T-helper 17 cell (primary cell): ENCODE measurements at regions not wholly inside any gene's neighbourhood (a gene's known extent, or its start where the extent isn't known, plus 50 kb on each side); places are given as distances from the start of the nearest gene placed in this dataset.
A peak's percentile ranks its signal among the peaks of the same experiment; 100 is the strongest.

ENCODE experiments used
- ATAC-seq: fragments of 150-1000 bp; cut with Tn5 transposase; 2 replicates; pipeline ENCODE4 v1.10.0; 2021; ENCODE audit warnings: mild to moderate bottlenecking, moderate library complexity
- DNase-seq, 3 donors: peaks; one replicate each; pipeline versions ENCODE4 v3.0.0 to v3.0.0-alpha.2; 2020 to 2021
- H3K9me3 ChIP-seq: one replicate; pipeline ENCODE4 v1.7.0; 2013; ENCODE audit warnings: low read length, mild to moderate bottlenecking; ENCODE audit not compliant: control insufficient read depth, poor library complexity, severe bottlenecking
- H3K27ac Mint-ChIP-seq: one replicate; pipeline ENCODE4 v1.8.0; 2022; ENCODE audit warnings: mild to moderate bottlenecking, moderate library complexity, mixed read lengths
- H3K27me3 Mint-ChIP-seq: one replicate; pipeline ENCODE4 v1.8.0; 2022; ENCODE audit warnings: mixed read lengths
- H3K36me3 Mint-ChIP-seq: one replicate; pipeline ENCODE4 v1.8.0; 2022; ENCODE audit warnings: low read depth, mixed read lengths
- H3K4me1 Mint-ChIP-seq: one replicate; pipeline ENCODE4 v1.8.0; 2022; ENCODE audit warnings: mild to moderate bottlenecking, mixed read lengths
- H3K4me3 Mint-ChIP-seq: one replicate; pipeline ENCODE4 v1.8.0; 2022; ENCODE audit warnings: mild to moderate bottlenecking, moderate library complexity, mixed read lengths

DNA sequence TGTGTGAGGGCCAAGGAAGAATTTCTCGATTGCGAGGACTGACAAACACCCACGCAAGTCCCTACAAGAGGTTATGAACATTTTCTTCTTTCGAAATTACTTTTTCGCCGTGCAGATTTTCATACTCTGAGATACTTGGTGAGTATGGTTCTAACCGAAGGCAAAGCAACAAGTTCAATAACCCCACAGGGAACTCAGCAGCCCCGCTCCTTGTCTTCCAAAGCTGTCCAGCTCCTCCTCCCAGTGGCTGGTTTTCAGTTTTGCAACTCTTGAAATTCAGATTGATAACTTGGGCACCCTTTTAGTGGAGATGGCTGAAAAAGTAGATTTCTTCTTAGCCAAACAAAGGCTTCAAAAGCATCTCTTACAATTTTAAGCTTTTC lies 154.4 kb downstream of the SETD4 start:
- Mint-ChIP-seq H3K4me1 (no peaks in the 10 kb centered on the region), H3K27me3 (peaks cover 32% of the 10 kb centered on the region), H3K36me3 (no peaks in the 10 kb centered on the region), H3K27ac (no peak overlapping the region), H3K4me3 (no peak overlapping the region)
- no peak for ATAC-seq
- no peak for DNase-seq
- no peaks in the 10 kb centered on the region for H3K9me3 ChIP-seq

DNA sequence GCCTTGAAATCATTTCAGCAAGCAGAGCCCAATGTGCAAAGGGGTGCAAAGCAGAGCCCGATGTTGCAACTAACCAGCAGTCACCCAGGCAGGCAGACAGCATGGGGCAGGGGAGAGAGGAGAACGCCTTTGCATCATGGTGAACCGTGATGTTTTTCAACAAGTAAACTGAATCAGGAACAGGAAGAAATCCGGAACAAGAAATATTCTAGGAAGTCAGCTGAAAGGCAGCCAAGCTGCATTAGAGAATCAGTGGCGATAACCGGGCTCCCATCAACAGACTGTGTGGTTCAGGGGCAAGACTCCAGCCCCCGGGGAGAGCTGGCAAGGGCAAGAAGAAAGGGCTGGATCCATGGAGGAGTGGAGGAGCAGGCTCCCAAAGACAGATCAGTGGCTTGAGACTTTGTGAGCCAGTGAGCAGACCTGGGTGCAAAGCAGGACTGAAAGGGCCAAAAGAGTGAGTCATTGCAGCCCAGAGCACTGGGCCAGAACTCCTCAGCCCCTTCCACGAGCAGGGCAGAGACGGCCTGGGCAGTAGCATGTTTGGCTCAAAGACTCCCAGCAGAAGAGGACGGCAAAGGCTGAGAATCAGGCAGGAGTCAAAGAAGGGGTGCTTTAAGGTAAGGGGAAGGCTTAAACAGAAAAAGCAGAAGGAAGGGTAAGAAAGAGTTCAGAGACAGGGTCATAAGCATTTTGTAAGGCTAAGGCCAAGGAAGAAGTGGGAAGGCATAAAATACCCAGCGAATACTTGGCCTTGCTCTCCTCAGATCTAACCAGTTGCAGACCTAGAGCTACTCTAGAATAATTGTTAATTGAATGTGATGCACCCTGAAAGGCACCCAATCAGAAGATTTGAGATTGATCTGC lies 155.0 kb downstream of the SETD4 start:
- DNase-seq, result no peak
- H3K9me3 ChIP-seq, result no peaks in the 10 kb centered on the region
- no peak overlapping the region for H3K4me3 Mint-ChIP-seq
- peaks cover 32% of the 10 kb centered on the region for H3K27me3 Mint-ChIP-seq
- H3K4me1 Mint-ChIP-seq, result no peaks in the 10 kb centered on the region
- no peaks in the 10 kb centered on the region for H3K36me3 Mint-ChIP-seq
- no peak for ATAC-seq
- H3K27ac Mint-ChIP-seq, result peak overlapping the region; percentile 6

DNA sequence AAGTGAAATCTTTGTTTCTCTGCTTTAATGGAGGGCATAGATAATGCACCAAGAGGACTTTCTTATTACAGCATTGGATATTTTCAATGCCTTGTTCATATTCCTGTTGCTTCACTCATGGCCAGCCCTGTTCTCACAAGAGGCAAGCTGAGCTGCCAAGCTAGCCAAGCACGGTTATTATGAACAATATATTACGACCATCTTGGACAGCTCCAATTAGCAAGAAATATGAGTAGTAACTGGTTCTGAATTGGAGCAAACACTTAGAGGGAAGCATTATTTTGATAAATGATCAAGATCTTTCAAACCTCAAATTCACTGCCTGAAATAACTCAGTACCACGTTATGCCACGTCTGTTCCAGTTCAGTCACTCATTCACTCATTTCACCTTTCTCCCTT lies 159.8 kb downstream of the SETD4 start:
- Mint-ChIP-seq H3K36me3 (no peaks in the 10 kb centered on the region), H3K27me3 (peaks cover 45% of the 10 kb centered on the region), H3K4me1 (no peaks in the 10 kb centered on the region), H3K27ac (no peak overlapping the region), H3K4me3 (no peak overlapping the region)
- H3K9me3 ChIP-seq, result no peaks in the 10 kb centered on the region
- ATAC-seq, result no peak
- DNase-seq, result no peak

DNA sequence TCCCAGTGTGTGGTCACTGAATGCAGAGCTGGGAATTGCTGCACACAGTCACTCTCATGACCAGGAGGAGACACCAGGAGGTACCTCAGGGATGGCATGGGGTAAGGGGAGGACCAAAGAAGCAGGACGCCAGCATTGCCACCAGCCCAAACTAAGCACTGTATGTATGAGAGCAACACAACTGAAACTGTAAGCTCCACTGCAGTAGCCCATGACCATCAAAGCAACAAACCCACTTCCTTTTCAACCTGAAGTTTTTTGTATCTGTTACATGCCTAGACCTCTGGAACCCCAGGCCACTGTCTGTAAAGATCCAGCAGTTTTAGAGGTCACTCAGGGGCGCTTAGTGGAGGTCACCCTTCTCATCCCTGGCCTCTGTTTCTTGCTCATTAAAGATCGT lies 164.3 kb downstream of the SETD4 start:
- Mint-ChIP-seq H3K27me3 (peaks cover 33% of the 10 kb centered on the region), H3K36me3 (no peaks in the 10 kb centered on the region), H3K4me1 (no peaks in the 10 kb centered on the region), H3K27ac (no peak overlapping the region), H3K4me3 (no peak overlapping the region)
- ATAC-seq, result no peak
- no peak for DNase-seq
- H3K9me3 ChIP-seq, result no peaks in the 10 kb centered on the region

DNA sequence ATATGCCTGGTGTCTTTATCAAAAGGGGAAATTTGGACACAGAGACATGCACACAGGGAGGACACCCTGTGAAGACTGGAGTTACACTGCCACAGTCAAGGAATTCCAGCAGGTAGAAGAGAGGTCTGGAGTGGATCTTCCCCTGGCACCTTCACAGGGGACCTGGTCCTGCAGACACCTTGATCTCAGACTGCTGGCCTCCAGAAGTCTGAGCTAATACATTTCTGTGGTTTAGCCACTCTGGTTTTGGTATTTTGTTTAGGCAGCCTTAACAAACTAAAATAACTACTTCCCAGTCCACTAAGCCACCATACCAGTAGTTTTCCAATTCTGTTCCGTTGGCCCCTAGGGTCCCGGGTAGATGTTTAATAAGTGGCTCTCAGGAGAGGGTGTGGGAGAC lies 164.7 kb downstream of the SETD4 start:
- ATAC-seq (no peak), DNase-seq (no peak)
- H3K4me3 Mint-ChIP-seq, result no peak overlapping the region
- H3K36me3 Mint-ChIP-seq, result no peaks in the 10 kb centered on the region
- H3K4me1 Mint-ChIP-seq, result no peaks in the 10 kb centered on the region
- no peak overlapping the region for H3K27ac Mint-ChIP-seq
- H3K9me3 ChIP-seq, result no peaks in the 10 kb centered on the region
- peaks cover 33% of the 10 kb centered on the region for H3K27me3 Mint-ChIP-seq

DNA sequence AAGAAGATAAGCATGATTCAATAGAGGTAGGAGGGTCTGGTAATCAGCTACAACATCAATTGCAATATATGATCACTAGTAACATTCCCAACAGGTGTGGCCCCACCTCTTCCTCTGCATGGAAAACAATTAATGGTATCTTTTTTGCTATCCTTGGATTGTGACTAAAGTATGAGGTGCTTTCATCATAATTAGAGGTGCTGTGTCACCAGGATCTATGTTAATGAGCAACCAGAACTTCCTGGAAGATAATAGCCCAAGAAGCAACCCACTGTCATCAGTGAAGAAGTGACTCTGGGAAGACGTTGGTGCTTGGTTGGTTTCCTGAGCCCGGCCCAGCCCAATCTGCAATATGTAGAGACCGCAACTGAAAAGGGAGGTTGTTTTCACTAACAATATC lies 167.2 kb downstream of the SETD4 start:
- ATAC-seq (no peak), DNase-seq (no peak)
- H3K27me3 Mint-ChIP-seq, result peaks cover 33% of the 10 kb centered on the region
- no peak overlapping the region for H3K27ac Mint-ChIP-seq
- no peaks in the 10 kb centered on the region for H3K4me1 Mint-ChIP-seq
- no peak overlapping the region for H3K4me3 Mint-ChIP-seq
- H3K9me3 ChIP-seq, result no peaks in the 10 kb centered on the region
- H3K36me3 Mint-ChIP-seq, result no peaks in the 10 kb centered on the region

DNA sequence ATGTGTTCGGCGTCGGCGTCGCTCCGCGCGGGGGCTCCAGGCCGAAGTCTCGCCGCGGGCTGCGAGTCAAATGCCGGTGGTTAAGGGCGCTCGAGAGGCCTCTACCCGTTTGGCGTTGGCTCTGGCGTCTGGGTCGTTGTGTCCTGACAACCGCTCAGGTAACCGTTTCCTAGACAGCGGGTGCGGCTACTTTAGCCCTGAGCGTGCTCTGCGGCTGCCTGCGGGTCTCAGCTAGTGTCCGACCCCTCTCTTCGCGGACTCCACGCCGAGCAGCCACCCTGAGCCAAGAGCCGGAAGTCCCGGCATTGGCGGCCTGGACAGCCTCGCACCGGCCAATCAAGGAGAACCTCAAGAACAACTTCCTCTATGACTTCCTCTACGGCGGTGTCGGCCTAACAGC lies 173.4 kb downstream of the SETD4 start:
- Mint-ChIP-seq H3K4me1 (no peaks in the 10 kb centered on the region), H3K27me3 (peaks cover 28% of the 10 kb centered on the region), H3K27ac (no peak overlapping the region), H3K36me3 (no peaks in the 10 kb centered on the region), H3K4me3 (no peak overlapping the region)
- DNase-seq (no peak), ATAC-seq (no peak)
- H3K9me3 ChIP-seq, result no peaks in the 10 kb centered on the region

DNA sequence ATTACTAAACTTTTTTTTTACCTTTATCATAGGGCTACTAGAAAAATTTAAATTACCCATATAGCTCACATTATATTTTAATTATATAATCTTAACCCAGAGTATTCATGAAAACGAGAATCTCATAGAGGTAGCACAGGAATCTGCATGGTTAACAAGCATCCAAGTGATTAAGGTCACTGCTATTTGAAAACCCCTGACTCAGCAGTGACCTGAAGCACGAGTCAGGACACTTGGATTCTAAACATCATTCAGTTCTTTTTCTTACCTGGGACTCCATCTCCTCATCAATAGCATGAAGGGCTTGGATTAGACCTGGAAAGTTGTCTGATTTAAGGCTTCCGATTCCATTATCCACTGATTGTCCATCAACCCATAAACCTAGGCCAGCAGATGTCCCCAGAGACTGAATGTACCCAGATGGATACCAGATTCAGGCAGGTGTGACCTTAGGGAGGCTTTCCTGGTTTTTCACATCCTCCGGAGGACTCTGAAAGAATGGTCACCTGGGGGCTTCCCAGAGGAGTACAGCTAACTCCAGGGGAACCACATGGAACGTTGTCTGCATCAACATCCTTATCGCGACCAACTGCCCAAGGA lies 174.3 kb downstream of the SETD4 start:
- Mint-ChIP-seq H3K27me3 (peaks cover 35% of the 10 kb centered on the region), H3K4me3 (no peak overlapping the region), H3K4me1 (no peaks in the 10 kb centered on the region), H3K36me3 (no peaks in the 10 kb centered on the region), H3K27ac (no peak overlapping the region)
- no peaks in the 10 kb centered on the region for H3K9me3 ChIP-seq
- DNase-seq (no peak), ATAC-seq (no peak)

DNA sequence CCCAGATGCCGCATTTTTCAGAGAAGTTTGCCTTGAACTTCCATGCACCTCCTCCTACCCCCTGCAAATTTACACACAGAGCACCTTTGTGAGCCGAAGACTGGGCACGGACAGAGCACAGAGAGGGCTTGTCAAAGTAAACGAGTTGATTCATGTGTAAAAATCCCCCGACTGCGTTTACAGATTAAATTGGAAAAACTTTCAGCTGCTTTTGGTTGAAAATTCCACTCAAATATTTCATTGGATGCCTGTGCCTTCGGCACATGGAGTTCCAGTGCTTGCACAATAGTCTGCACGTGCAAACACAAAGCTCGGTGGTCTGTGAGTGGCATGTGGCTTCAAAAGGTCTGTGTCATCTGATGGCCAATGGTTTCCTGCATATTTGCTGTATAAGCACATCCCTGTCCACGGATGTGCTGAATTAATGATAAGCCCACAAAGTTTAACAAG lies 177.5 kb downstream of the SETD4 start:
- no peak for DNase-seq
- no peaks in the 10 kb centered on the region for H3K4me1 Mint-ChIP-seq
- no peak overlapping the region for H3K4me3 Mint-ChIP-seq
- no peaks in the 10 kb centered on the region for H3K36me3 Mint-ChIP-seq
- no peak for ATAC-seq
- no peaks in the 10 kb centered on the region for H3K9me3 ChIP-seq
- no peak overlapping the region for H3K27ac Mint-ChIP-seq
- peaks cover 43% of the 10 kb centered on the region for H3K27me3 Mint-ChIP-seq

DNA sequence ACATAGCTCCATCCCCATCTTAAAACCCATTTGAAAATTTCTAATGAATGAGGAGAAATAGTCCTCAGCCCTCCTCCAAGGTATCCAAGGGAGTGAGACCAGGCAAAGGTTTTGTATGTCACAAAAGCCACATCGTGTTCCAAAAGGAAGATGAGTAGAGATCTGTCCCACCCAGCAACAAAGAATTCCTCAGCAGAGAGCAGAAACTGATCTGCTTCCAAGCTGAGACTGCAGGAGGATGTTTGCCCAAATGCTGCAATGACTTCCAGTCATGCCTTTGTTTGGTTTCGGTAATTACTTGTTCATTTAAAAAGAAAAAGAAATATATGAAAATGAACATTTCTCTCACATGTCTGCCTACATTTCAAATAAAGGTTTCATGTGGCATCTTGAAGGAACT lies 186.9 kb downstream of the SETD4 start:
- no peak overlapping the region for H3K27ac Mint-ChIP-seq
- DNase-seq (no peak), ATAC-seq (no peak)
- H3K4me3 Mint-ChIP-seq, result no peak overlapping the region
- peaks cover 3% of the 10 kb centered on the region for H3K36me3 Mint-ChIP-seq
- no peaks in the 10 kb centered on the region for H3K9me3 ChIP-seq
- H3K27me3 Mint-ChIP-seq, result peaks cover 25% of the 10 kb centered on the region
- H3K4me1 Mint-ChIP-seq, result no peaks in the 10 kb centered on the region

DNA sequence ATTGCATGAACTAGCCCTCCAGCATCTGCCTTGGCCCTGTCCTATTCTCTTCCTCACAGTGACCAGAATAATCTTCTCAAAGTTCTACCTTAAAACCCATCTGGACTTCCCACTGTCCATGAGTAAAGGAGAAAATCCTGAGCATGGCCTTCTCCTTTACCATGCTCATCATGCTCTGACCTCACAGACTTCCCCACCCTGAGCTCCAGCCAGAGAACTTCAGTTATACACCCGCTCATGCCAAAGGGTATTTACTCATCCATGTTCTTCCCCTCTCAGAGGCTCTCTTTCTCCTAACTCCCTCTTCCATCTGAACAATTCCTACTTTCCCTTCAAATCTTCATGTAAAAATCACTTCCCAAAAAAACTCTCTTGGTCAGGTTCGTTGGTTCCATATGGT lies 188.4 kb downstream of the SETD4 start:
- Mint-ChIP-seq H3K4me3 (no peak overlapping the region), H3K27me3 (peaks cover 27% of the 10 kb centered on the region), H3K27ac (no peak overlapping the region), H3K36me3 (peaks cover 3% of the 10 kb centered on the region), H3K4me1 (no peaks in the 10 kb centered on the region)
- no peak for DNase-seq
- no peak for ATAC-seq
- H3K9me3 ChIP-seq, result peaks cover 3% of the 10 kb centered on the region

DNA sequence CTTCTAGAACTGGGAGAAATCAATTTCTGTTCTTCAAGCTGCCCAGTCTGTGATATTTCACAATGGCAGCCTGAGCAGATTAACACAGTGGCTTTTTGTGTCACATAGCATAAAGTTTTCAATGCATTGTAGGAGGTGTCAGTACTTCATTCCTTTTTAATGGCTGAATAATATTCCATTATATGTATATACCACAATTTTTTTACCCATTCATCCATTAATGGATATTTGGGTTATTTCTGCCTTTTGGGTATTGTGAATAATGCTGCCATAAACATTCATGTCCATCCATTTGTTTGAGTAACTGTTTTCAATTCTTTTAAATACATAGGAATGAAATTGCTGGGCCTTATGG lies 191.5 kb downstream of the SETD4 start:
- H3K9me3 ChIP-seq, result peaks cover 3% of the 10 kb centered on the region
- no peak overlapping the region for H3K4me3 Mint-ChIP-seq
- no peak for DNase-seq
- peaks cover 22% of the 10 kb centered on the region for H3K27me3 Mint-ChIP-seq
- ATAC-seq, result no peak
- no peak overlapping the region for H3K27ac Mint-ChIP-seq
- H3K36me3 Mint-ChIP-seq, result peaks cover 3% of the 10 kb centered on the region
- H3K4me1 Mint-ChIP-seq, result no peaks in the 10 kb centered on the region

DNA sequence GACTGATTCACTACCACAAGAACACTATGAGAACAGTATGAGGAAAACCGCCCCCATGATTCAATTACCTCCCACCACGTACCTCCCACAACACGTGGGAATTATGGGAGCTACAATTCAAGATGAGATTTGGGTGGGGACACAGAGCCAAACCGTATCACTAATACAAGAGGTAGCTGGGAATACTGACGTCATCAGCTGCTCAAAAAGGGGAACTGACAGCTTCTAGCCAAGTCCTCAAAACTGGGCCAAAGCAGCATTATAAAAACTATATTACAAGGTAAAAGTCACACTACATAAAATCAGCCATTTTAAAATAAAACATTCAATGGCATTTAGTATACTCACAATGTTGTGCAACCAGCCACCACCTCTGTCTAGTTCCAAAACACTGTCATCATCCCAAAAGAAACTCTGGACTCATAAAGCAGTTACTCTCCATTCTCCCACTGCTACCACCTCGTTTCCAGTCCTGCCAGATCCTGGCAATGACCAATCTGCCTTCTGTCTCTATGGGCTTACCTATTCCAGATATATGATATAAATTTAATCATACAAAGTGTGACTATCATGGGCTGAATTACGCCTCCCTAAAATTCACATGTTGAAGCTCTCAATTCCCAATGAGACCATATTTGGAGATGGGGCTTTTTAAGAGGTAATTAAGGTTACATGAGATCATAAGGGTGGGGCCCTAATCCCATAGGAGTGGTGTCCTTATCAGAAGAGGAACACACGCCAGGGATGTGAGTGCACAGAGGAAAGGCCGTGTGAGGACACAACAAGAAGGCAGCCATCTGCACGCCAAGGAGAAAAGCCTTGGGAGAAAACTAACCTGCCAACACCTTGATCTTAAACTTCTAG lies 192.1 kb downstream of the SETD4 start:
- H3K4me3 Mint-ChIP-seq, result no peak overlapping the region
- ATAC-seq, result no peak
- H3K27ac Mint-ChIP-seq, result no peak overlapping the region

More for the DNA sequence above, 192.1 kb downstream of the SETD4 start:
- DNase-seq, result no peak
- peaks cover 3% of the 10 kb centered on the region for H3K9me3 ChIP-seq
- Mint-ChIP-seq H3K4me1 (no peaks in the 10 kb centered on the region), H3K36me3 (peaks cover 3% of the 10 kb centered on the region), H3K27me3 (peaks cover 24% of the 10 kb centered on the region)
